OCI-LY3 (cell line): ENCODE measurements at regions not wholly inside any gene's neighbourhood (a gene's known extent, or its start where the extent isn't known, plus 50 kb on each side); places are given as distances from the start of the nearest gene placed in this dataset.
A peak's percentile ranks its signal among the peaks of the same experiment; 100 is the strongest.

Experiments
- H2AFZ ChIP-seq: fragments of 200-600, 300-600 bp; shearing (Covaris generic); 2 replicates; pipeline ENCODE4 v1.6.0; 2014; ENCODE audit warnings: antibody characterized with exemption, low read depth, low read length
- H3K27ac ChIP-seq: fragments of 200-600, 300-600 bp; sonication (generic); 2 replicates; pipeline ENCODE4 v1.5.1; 2014; ENCODE audit warnings: mild to moderate bottlenecking, low read length, moderate library complexity, mixed read lengths
- H3K27me3 ChIP-seq: fragments of 200-600, 300-600 bp; sonication (generic); 2 replicates; pipeline ENCODE4 v1.6.1; 2014; ENCODE audit warnings: low read depth, low read length, mixed read lengths
- H3K36me3 ChIP-seq: fragments of 200-600, 300-600 bp; sonication (generic); replicated peaks from 2 replicates; pipeline ENCODE3; 2014; ENCODE audit warnings: low read depth, low read length, mixed read lengths
- H3K4me1 ChIP-seq: fragments of 300-600, 200-600 bp; sonication (generic); 2 replicates; pipeline ENCODE4 v1.6.1; 2014; ENCODE audit warnings: low read length, mixed read lengths
- H3K4me2 ChIP-seq: fragments of 200-600, 300-600 bp; sonication (generic); 2 replicates; pipeline ENCODE4 v1.6.1; 2014; ENCODE audit warnings: low read length, mixed read lengths
- H3K4me3 ChIP-seq: fragments of 300-600, 200-600 bp; sonication (generic); 2 replicates; pipeline ENCODE4 v1.5.1; 2014; ENCODE audit warnings: antibody characterized with exemption, mild to moderate bottlenecking, low read length, moderate library complexity
- H3K79me2 ChIP-seq: fragments of 300-600, 200-600 bp; shearing (Covaris generic); 2 replicates; pipeline ENCODE4 v1.6.1; 2014; ENCODE audit warnings: mild to moderate bottlenecking, low read length, mixed read lengths
- H3K9ac ChIP-seq: fragments of 300-600, 200-600 bp; shearing (Covaris generic); 2 replicates; pipeline ENCODE4 v1.6.0; 2014; ENCODE audit warnings: mild to moderate bottlenecking, low read length, moderate library complexity
- H3K9me3 ChIP-seq: fragments of 200-600, 300-600 bp; shearing (Covaris generic); 2 replicates; pipeline ENCODE4 v1.6.1; 2014; ENCODE audit warnings: low read length, mixed read lengths; ENCODE audit not compliant: insufficient read depth
- H4K20me1 ChIP-seq: fragments of 200-600, 300-600 bp; sonication (generic); 2 replicates; pipeline ENCODE4 v1.6.1; 2016; ENCODE audit warnings: low read length, mixed read lengths; ENCODE audit not compliant: insufficient read depth
- CTCF ChIP-seq: fragments of 200-600, 300-600 bp; sonication (generic); IDR thresholded peaks from 2 replicates; pipeline ENCODE4 v1.5.1; 2014; ENCODE audit warnings: antibody characterized with exemption, low read length, low read depth
- EZH2phosphoT487 ChIP-seq: fragments of 200-600 bp; shearing (Covaris generic); IDR thresholded peaks from 2 replicates; pipeline ENCODE4 v1.6.1; 2018; ENCODE audit warnings: antibody characterized with exemption, mixed run types, low read depth

- peak overlapping the region; percentile 83 for H3K4me3 ChIP-seq
- peaks cover 68% of the 10 kb centered on the region for H3K36me3 ChIP-seq
- H3K27ac ChIP-seq = peak overlapping the region; percentile 90
- no peaks in the 10 kb centered on the region for H3K9me3 ChIP-seq
- H3K79me2 ChIP-seq = peaks cover 100% of the 10 kb centered on the region
- peaks cover 95% of the 10 kb centered on the region for H3K4me1 ChIP-seq
- H3K9ac ChIP-seq = peak overlapping the region; percentile 76
- H3K4me2 ChIP-seq = peak overlapping the region; percentile 98
- H2AFZ ChIP-seq = no peak overlapping the region
- H3K27me3 ChIP-seq = no peaks in the 10 kb centered on the region
- peaks cover 94% of the 10 kb centered on the region for H4K20me1 ChIP-seq
- no peak for TF ChIP-seq EZH2phosphoT487
- no peak for TF ChIP-seq CTCF
These were observed 208.4 kb upstream of the KLF14 start for GRCh38 chr7:130942211-130942964.

DNA sequence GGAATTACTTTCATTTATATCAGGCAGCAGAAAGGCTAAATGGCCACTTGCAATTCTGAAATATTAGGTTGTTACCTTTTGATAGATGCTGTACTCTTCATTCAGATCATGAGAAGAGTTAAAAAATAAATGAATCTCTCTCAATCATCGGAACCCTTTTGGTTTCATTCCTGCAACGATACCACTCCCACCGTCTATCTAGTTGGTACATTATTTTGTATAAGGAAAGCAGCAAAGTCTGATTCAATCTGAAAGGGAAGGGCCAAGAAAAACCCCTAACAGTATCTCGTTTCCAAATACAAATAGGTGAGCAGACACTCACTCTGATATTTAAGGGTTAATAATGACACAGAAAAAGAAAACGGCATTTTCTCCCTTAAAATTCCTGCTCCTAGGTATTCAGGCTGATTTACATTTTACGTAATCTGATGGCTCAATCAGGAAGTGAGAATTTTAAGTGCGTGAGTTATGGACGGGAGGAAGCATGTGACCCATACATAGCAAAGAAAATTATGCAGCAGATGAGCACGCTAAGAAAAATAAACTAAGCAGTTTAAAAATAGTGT lies 209.4 kb upstream of the KLF14 start:
- H2AFZ ChIP-seq = no peak overlapping the region
- H3K9me3 ChIP-seq = no peaks in the 10 kb centered on the region
- TF ChIP-seq EZH2phosphoT487 = no peak
- TF ChIP-seq CTCF = no peak
- peaks cover 70% of the 10 kb centered on the region for H3K36me3 ChIP-seq
- H3K79me2 ChIP-seq = peaks cover 100% of the 10 kb centered on the region
- peaks cover 97% of the 10 kb centered on the region for H3K4me1 ChIP-seq
- no peaks in the 10 kb centered on the region for H3K27me3 ChIP-seq
- peak overlapping the region; percentile 98 for H3K4me2 ChIP-seq
- H3K27ac ChIP-seq = peak overlapping the region; percentile 90
- peak overlapping the region; percentile 76 for H3K9ac ChIP-seq
- H4K20me1 ChIP-seq = peaks cover 94% of the 10 kb centered on the region
- peak overlapping the region; percentile 83 for H3K4me3 ChIP-seq

- Histone ChIP-seq H3K4me3 (peak overlapping the region; percentile 83), H3K4me2 (peak overlapping the region; percentile 98), H4K20me1 (peaks cover 92% of the 10 kb centered on the region), H3K27me3 (no peaks in the 10 kb centered on the region), H3K36me3 (peaks cover 68% of the 10 kb centered on the region), H3K9me3 (no peaks in the 10 kb centered on the region), H2AFZ (no peak overlapping the region), H3K27ac (peak overlapping the region; percentile 90), H3K79me2 (peaks cover 100% of the 10 kb centered on the region), H3K9ac (peak overlapping the region; percentile 76), H3K4me1 (peaks cover 95% of the 10 kb centered on the region)
- TF ChIP-seq EZH2phosphoT487 (no peak), CTCF (no peak)
These were observed 210.0 kb upstream of the KLF14 start for GRCh38 chr7:130943981-130944380.

GRCh38 chr7:130944997-130945396 lies 211.0 kb upstream of the KLF14 start:
- TF ChIP-seq EZH2phosphoT487 = no peak
- TF ChIP-seq CTCF = no peak
- no peak overlapping the region for H2AFZ ChIP-seq
- H3K9ac ChIP-seq = peak overlapping the region; percentile 76
- H3K4me3 ChIP-seq = peak overlapping the region; percentile 83
- peaks cover 100% of the 10 kb centered on the region for H3K79me2 ChIP-seq
- peaks cover 92% of the 10 kb centered on the region for H4K20me1 ChIP-seq
- H3K36me3 ChIP-seq = peaks cover 61% of the 10 kb centered on the region
- no peaks in the 10 kb centered on the region for H3K9me3 ChIP-seq
- H3K4me1 ChIP-seq = peaks cover 94% of the 10 kb centered on the region
- no peaks in the 10 kb centered on the region for H3K27me3 ChIP-seq
- peak overlapping the region; percentile 90 for H3K27ac ChIP-seq
- H3K4me2 ChIP-seq = peak overlapping the region; percentile 98
